ENCODE measurements at regions not wholly inside any gene's neighbourhood (a gene's known extent, or its start where the extent isn't known, plus 50 kb on each side); places are given as distances from the start of the nearest gene placed in this dataset.

- no peak for DNase-seq (ENCODE audit: low read depth in 3 of 3)
These were observed 171.2 kb upstream of the NWD2 start for GRCh38 chr4:37073226-37073840.

DNA sequence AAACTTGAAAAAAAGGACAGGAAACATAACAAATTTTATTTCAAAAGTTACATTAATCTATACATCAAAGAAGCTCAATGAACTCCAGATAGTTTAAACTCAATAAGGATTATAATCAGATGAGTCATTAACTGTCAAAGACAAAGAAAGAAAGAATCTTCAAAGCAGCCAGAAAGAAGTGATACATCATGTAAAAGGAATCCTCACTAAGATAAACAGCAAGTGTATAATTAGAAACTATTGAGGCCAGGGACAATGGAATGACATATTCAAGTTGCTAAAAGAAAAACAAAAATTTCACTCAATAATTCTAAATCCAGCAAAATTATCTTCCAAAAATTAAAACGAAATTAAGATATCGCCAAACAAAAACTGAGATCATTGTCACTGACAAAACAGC is 161.6 kb upstream of the NWD2 start:
- no peak for DNase-seq (ENCODE audit: low read depth in 3 of 3)

GRCh38 chr4:37095925-37096324 is 148.6 kb upstream of the NWD2 start:
- no peak for DNase-seq (ENCODE audit: low read depth in 3 of 3)

- no peak for DNase-seq (ENCODE audit: low read depth in 3 of 3)
These were observed 143.4 kb upstream of the NWD2 start for GRCh38 chr4:37101182-37101581.

DNA sequence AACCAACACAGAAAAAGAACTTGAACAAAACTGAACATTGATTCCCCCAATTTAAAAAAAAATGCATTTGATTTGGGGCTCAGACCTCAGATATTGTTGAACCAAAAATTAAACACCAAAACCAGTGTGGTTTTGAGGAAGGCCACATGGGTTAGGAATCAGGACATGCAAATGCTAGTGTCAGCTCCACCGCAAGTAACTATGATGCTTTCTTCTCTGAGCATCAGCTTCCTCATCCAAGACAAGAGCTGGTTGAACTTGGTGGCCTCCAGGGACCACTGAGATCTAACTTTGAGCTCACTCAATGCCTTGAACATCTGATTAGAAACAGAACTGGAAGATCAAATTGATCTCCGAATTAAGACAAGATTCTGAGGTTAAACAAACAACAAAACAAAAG is 142.9 kb upstream of the NWD2 start:
- no peak for DNase-seq (ENCODE audit: low read depth in 3 of 3)

GRCh38 chr4:37109756-37110155 is 134.8 kb upstream of the NWD2 start:
- DNase-seq (ENCODE audit: low read depth in 3 of 3), result no peak

GRCh38 chr4:37124800-37125199 is 119.7 kb upstream of the NWD2 start:
- no peak for DNase-seq (ENCODE audit: low read depth in 3 of 3)

GRCh38 chr4:37126051-37126450 is 118.5 kb upstream of the NWD2 start:
- no peak for DNase-seq (ENCODE audit: low read depth in 3 of 3)

- DNase-seq (ENCODE audit: low read depth in 3 of 3), result no peak
These were observed 114.1 kb upstream of the NWD2 start for GRCh38 chr4:37130465-37130864.

GRCh38 chr4:37132351-37132974 is 112.1 kb upstream of the NWD2 start:
- no peak for DNase-seq (ENCODE audit: low read depth in 3 of 3)

GRCh38 chr4:37132975-37133360 is 111.6 kb upstream of the NWD2 start:
- no peak for DNase-seq (ENCODE audit: low read depth in 3 of 3)

GRCh38 chr4:37138019-37138653 is 106.4 kb upstream of the NWD2 start:
- no peak for DNase-seq (ENCODE audit: low read depth in 3 of 3)

- DNase-seq (ENCODE audit: low read depth in 3 of 3), result no peak
These were observed 105.8 kb upstream of the NWD2 start for GRCh38 chr4:37138789-37139188.

- no peak for DNase-seq (ENCODE audit: low read depth in 3 of 3)
These were observed 104.6 kb upstream of the NWD2 start for GRCh38 chr4:37139987-37140386.

DNA sequence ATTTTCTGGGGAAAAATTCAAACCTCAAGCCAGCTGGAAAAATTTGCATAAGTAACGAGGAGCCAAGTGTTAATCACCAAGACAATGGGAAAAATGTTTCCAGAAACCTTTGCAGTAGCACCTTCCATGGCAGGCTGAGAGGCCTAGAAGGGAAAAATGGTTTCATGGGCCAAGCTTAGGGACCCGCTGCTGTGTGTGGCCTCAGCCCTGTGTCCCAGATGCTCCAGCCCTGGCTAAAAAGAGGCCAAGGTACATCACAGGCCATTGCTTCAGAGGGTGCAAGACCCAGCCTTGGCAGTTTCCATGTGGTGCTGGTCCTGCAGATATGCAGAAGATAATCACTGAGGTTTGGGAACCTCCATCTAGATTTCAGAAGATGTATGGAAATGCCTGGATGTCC is 98.3 kb upstream of the NWD2 start:
- DNase-seq (ENCODE audit: low read depth in 3 of 3), result no peak

DNA sequence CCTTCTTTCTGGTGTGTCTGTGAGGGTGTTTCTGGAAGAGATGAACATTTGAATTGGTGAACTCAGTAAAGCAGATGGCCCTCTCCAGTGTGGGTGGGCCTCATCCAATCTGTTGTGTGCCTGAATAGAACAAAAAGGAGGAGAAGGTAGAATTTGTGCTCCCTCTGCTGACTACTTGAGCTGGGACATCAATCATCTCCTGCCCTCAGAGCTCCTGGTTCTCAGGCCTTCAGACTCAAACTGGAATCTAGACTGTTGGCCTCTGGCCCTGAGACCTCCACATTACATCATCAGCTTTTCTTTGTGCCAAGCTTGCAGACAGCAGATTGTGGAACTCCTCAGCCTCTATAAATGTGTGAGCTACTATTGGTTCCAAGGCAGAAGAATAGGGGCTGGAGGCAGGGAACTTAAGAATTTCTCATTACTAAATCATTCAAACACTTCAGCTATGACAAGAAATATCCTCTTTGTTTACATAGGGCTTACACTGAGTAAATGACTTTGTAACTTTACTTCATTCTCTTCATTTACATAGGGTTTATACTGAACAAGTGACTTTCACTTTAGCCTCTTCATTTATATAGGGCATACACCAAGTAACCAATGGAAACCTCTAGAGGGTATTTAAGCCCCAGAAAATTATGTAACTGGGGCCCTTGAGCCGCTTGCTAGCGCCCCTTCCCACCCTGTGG is 86.9 kb upstream of the NWD2 start:
- no peak for DNase-seq (ENCODE audit: low read depth in 3 of 3)

DNA sequence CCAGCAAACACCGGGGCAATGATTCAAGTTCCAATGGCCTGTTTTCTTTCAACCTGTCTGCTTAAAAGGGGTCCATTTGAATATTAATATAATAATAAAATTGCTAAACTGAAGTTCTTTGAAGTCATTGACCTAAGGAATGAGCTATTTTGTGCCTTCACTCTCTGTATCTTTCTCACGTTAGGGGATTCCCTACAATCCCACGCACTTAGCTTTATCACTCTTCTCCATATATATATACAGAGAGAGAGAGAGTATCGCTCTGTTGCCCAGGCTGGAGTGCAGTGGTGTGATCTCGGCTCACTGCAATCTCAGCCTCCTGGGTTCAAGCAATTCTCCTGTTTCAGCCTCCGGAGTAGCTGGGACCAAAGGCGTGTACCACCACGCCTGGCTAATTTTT is 83.9 kb upstream of the NWD2 start:
- no peak for DNase-seq (ENCODE audit: low read depth in 3 of 3)

DNA sequence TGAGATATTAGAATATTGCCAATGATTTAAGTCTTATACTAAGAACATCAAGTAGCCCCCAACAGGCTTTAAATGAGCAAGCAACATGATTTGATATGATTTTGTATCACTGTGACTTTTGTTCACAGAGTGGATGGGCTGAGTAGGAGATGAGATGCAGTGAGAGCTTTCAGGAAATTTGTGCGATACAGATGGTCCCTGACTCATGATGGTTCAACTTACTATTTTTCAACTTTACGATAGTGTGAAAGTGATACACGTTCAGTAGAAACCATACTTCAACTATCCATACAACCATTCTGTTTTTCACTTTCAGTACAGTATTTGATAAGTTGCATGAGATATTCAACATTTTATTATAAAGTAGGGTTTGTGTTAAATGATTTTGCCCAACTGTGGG is 78.7 kb upstream of the NWD2 start:
- DNase-seq (ENCODE audit: low read depth in 3 of 3), result no peak

- no peak for DNase-seq (ENCODE audit: low read depth in 3 of 3)
These were observed 74.6 kb upstream of the NWD2 start for GRCh38 chr4:37169956-37170355.

DNA sequence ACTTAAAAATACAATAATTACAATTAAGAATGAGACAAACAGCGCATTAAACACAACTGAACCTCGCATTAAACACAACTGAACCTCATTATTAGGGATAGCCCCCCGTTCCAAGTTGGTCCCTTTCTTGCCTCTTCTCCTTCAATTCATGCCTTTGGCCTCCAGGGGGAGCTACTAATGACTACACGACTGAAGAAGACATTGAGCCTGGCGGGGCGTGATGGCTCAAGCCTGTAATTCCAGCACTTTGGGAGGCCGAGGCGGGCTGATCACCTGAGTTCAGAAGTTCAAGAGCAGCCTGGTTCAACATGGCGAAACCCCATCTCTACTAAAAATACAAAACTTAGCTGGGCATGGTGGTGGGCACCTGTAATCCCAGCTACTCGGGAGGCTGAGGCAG is 56.4 kb upstream of the NWD2 start:
- DNase-seq (ENCODE audit: low read depth in 3 of 3), result peak in 1 of 3 donors; percentile 1
